ENCODE measurements at regions not wholly inside any gene's neighbourhood (a gene's known extent, or its start where the extent isn't known, plus 50 kb on each side); places are given as distances from the start of the nearest gene placed in this dataset.

GRCh38 chr7:13826752-13827151 lies 162.7 kb downstream of the ETV1 start:
- TF ChIP-seq ELF4 (IDR thresholded peaks at IDR 0.05): no peak
- no peak for TF ChIP-seq FOXK2 (IDR thresholded peaks at IDR 0.05)
- TF ChIP-seq TARDBP (IDR thresholded peaks at IDR 0.05): no peak
- no peak for TF ChIP-seq CTBP1 (IDR thresholded peaks at IDR 0.05; ENCODE audit: borderline replicate concordance)
- TF ChIP-seq ZNF384 (IDR thresholded peaks at IDR 0.05): no peak
- no peak for TF ChIP-seq PKNOX1 (IDR thresholded peaks at IDR 0.05)
- no peak for TF ChIP-seq BHLHE40 (IDR thresholded peaks at IDR 0.05; ENCODE audit: borderline replicate concordance)
- no peak for TF ChIP-seq HDGF (IDR thresholded peaks at IDR 0.05; ENCODE audit: borderline replicate concordance)

All from HEK293T (cell line).